ENCODE measurements at regions not wholly inside any gene's neighbourhood (a gene's known extent, or its start where the extent isn't known, plus 50 kb on each side); places are given as distances from the start of the nearest gene placed in this dataset.

- TF ChIP-seq, protein P1, sequence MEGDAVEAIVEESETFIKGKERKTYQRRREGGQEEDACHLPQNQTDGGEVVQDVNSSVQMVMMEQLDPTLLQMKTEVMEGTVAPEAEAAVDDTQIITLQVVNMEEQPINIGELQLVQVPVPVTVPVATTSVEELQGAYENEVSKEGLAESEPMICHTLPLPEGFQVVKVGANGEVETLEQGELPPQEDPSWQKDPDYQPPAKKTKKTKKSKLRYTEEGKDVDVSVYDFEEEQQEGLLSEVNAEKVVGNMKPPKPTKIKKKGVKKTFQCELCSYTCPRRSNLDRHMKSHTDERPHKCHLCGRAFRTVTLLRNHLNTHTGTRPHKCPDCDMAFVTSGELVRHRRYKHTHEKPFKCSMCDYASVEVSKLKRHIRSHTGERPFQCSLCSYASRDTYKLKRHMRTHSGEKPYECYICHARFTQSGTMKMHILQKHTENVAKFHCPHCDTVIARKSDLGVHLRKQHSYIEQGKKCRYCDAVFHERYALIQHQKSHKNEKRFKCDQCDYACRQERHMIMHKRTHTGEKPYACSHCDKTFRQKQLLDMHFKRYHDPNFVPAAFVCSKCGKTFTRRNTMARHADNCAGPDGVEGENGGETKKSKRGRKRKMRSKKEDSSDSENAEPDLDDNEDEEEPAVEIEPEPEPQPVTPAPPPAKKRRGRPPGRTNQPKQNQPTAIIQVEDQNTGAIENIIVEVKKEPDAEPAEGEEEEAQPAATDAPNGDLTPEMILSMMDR (conservative IDR thresholded peaks at IDR 0.05; ENCODE audit: low read depth, low read length), result no peak
- no peak for DNase-seq (ENCODE audit: low read depth)
- H3K4me3 ChIP-seq (ENCODE audit: low read depth, low read length), result no peak overlapping the region
These were observed 59.7 kb upstream of the DAPK1 start for GRCh38 chr9:87437966-87438365.

DNA sequence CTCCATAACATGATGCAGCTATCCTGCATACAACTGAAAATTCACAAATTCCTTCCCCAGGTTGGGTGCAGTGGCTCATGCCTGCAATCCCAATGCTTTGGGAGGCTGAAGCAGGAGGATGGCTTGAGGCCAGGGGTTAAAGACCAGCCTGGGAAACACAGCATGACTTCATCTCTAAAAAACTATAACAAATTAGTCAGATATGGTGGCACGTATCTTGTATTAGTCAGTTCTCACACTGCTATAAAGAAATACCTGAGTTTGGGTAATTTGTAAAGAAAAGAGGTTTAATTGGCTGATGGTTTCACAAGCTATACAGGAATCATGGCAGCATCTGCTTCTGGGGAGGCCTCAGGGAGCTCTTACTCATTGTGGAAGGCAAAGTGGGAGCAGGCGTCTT lies 56.4 kb upstream of the DAPK1 start:
- TF ChIP-seq, protein P1 (conservative IDR thresholded peaks at IDR 0.05; ENCODE audit: low read depth, low read length), result no peak
- peak; percentile 4 for DNase-seq (ENCODE audit: low read depth)

GRCh38 chr9:87442451-87442850 lies 55.2 kb upstream of the DAPK1 start:
- no peak overlapping the region for H3K4me3 ChIP-seq (ENCODE audit: low read depth, low read length)
- TF ChIP-seq, protein P1 (conservative IDR thresholded peaks at IDR 0.05; ENCODE audit: low read depth, low read length), result no peak
- DNase-seq (ENCODE audit: low read depth), result no peak

More for the DNA sequence above, 56.4 kb upstream of the DAPK1 start:
- no peak overlapping the region for H3K4me3 ChIP-seq (ENCODE audit: low read depth, low read length)

- no peak overlapping the region for H3K4me3 ChIP-seq (ENCODE audit: low read depth, low read length)
- TF ChIP-seq, protein P1 (conservative IDR thresholded peaks at IDR 0.05; ENCODE audit: low read depth, low read length), result no peak
- DNase-seq (ENCODE audit: low read depth), result no peak
These were observed 54.7 kb upstream of the DAPK1 start for GRCh38 chr9:87443006-87443405.

DNA sequence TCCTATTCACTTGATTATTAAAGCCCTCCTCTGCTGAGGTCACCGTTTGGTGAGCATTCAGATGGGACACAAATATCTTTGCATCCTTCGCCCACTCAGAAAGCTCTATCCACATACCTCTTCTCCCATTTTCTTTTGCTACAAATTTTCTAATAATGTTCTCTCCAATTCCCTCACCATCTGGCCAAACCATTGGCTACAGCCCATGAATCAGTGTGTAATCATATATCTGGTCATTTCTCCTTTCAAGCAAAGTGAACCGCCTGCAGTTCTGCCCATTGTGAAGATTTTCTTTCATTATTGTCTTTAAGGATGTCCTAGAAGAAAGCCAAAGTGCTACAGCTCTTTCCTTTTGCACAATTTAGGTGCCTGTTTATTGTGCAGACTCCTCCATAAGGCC lies 54.2 kb upstream of the DAPK1 start:
- TF ChIP-seq, protein P1 (conservative IDR thresholded peaks at IDR 0.05; ENCODE audit: low read depth, low read length), result no peak

DNA sequence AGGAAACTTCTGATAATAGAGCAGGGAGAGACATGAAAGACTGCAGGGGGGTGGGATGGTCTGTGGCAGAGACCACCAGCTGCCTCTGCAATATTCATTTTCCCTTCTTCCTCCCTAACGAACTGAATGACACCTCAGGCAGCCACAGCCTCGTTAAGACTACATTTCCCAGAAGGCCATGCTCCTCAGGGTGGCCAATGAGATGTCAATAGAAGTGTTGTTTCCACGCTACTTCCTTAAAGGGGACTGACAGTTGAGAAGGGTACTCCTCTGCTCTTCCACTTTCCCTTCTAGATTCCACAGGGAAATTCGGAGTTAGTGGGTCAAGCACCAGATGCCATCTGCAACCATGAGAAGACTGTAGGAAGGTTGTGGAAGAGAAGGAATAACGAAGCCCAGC lies 52.0 kb upstream of the DAPK1 start:
- DNase-seq (ENCODE audit: low read depth), result peak; percentile 51
- peak overlapping the region; percentile 26 for H3K4me3 ChIP-seq (ENCODE audit: low read depth, low read length)
- TF ChIP-seq, protein P1 (conservative IDR thresholded peaks at IDR 0.05; ENCODE audit: low read depth, low read length), result no peak

More for the DNA sequence above, 54.2 kb upstream of the DAPK1 start:
- DNase-seq (ENCODE audit: low read depth), result no peak
- no peak overlapping the region for H3K4me3 ChIP-seq (ENCODE audit: low read depth, low read length)

DNA sequence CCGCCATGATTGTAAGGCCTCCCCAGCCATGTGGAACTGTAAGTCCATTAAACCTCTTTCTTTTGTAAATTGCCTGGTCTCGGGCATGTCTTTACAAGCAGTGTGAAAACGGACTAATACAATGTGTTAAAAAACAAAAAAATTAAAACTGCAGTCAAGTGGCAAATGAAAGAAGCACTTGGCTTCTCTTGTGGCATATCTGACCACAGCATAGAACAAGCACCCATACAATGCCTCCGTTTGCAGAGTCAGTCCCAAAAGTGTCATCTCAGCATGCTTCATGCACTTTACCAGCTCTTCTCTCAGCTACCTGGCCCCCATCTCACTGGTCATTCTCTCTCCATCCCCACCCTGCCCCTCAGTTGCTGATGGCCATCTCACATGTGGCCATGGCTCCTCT lies 51.1 kb upstream of the DAPK1 start:
- no peak overlapping the region for H3K4me3 ChIP-seq (ENCODE audit: low read depth, low read length)
- TF ChIP-seq, protein P1 (conservative IDR thresholded peaks at IDR 0.05; ENCODE audit: low read depth, low read length), result no peak

More for the DNA sequence above, 51.1 kb upstream of the DAPK1 start:
- no peak for DNase-seq (ENCODE audit: low read depth)

All from choroid plexus epithelial cell (primary cell).